ENCODE measurements at regions not wholly inside any gene's neighbourhood (a gene's known extent, or its start where the extent isn't known, plus 50 kb on each side); places are given as distances from the start of the nearest gene placed in this dataset.
"Not testable (repeated sequence)": the region's sequence is repeated elsewhere in the genome, so short reads cannot be mapped to it uniquely, and the experiment has no call there.

DNA sequence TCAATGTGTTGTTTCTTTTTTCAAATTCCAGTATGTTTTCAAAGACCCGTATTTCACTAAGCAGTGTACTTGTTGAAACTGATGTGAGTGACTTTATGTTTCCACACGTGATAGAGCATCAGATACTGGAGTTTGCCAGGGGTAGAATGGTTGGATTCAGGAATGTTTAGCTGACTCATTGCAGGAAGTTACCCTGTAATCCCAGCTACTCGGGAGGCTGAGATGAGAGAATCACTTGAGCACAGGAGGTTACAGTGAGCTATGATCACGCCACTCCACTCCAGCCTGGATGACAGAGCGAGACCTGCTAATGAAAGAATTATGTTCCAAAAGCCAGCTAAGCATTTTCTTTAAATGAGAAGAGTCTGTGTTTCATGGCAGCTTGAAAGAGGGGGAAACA is 147.6 kb downstream of the RBMX2 start:
- H3K9me3 Mint-ChIP-seq; H3K4me1 ChIP-seq (ENCODE audit: control insufficient read depth in 2 of 2, insufficient read depth in 2 of 2, low read length in 2 of 2); H3K36me3 Mint-ChIP-seq; CTCF ChIA-PET; H3K27ac ChIP-seq (ENCODE audit: low read depth, low read length); H3K4me3 ChIP-seq (ENCODE audit: low read length); H3K9me3 ChIP-seq (ENCODE audit: control insufficient read depth in 2 of 3, low read length in 3 of 3); DNase-seq; ATAC-seq; POLR2A ChIA-PET; H3K36me3 ChIP-seq (ENCODE audit: control insufficient read depth in 2 of 3, insufficient read depth in 3 of 3, low read length in 3 of 3); H3K4me1 Mint-ChIP-seq; H3K27ac Mint-ChIP-seq; H3K27me3 ChIP-seq (ENCODE audit: control insufficient read depth in 2 of 2, insufficient read depth in 2 of 2, low read length in 2 of 2); intact Hi-C loops (cut with micrococcal nuclease): not testable (repeated sequence)
- H3K27me3 Mint-ChIP-seq: peaks cover 0 to 19% (median 8%) of the 10 kb centered on the region in 5 donors
- peak overlapping the region in 1 of 10 donors; percentile 12 for H3K4me3 Mint-ChIP-seq

DNA sequence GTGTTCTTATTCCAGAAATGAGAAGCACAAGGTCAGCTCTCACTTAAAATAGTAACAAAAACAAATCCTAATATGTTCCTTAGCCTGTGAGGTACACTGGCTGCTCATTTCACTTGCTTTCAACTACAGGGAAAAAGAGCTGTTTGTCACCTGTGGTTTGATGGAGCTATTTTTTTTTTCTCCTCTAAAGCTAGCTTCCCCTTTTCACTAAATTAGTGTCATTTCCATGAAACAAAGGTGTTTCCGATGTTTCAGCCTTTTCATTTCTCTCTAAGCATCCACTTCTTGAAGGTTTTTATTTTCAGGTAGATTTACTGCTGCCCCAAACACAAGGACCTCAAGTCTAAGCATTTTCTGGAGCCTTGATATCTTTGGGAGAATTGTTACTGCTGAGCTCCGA is 148.6 kb downstream of the RBMX2 start:
- Mint-ChIP-seq H3K4me3 (no peak overlapping the region), H3K27me3 (peaks cover 0 to 20% (median 10%) of the 10 kb centered on the region in 5 donors), H3K9me3 (no peaks in the 10 kb centered on the region), H3K4me1 (no peaks in the 10 kb centered on the region), H3K27ac (no peak overlapping the region), H3K36me3 (no peaks in the 10 kb centered on the region)
- no peaks in the 10 kb centered on the region for H3K9me3 ChIP-seq (ENCODE audit: control insufficient read depth in 2 of 3, low read length in 3 of 3)
- DNase-seq (no peak), ATAC-seq (no peak)
- POLR2A ChIA-PET: no interaction called here
- CTCF ChIA-PET: no interaction called here
- no peaks in the 10 kb centered on the region for H3K4me1 ChIP-seq (ENCODE audit: control insufficient read depth in 2 of 2, insufficient read depth in 2 of 2, low read length in 2 of 2)
- H3K27ac ChIP-seq (ENCODE audit: low read depth, low read length): no peak overlapping the region
- no peaks in the 10 kb centered on the region for H3K36me3 ChIP-seq (ENCODE audit: control insufficient read depth in 2 of 3, insufficient read depth in 3 of 3, low read length in 3 of 3)
- intact Hi-C loops (cut with micrococcal nuclease): no loop called here
- no peaks in the 10 kb centered on the region for H3K27me3 ChIP-seq (ENCODE audit: control insufficient read depth in 2 of 2, insufficient read depth in 2 of 2, low read length in 2 of 2)
- H3K4me3 ChIP-seq (ENCODE audit: low read length): no peak overlapping the region

DNA sequence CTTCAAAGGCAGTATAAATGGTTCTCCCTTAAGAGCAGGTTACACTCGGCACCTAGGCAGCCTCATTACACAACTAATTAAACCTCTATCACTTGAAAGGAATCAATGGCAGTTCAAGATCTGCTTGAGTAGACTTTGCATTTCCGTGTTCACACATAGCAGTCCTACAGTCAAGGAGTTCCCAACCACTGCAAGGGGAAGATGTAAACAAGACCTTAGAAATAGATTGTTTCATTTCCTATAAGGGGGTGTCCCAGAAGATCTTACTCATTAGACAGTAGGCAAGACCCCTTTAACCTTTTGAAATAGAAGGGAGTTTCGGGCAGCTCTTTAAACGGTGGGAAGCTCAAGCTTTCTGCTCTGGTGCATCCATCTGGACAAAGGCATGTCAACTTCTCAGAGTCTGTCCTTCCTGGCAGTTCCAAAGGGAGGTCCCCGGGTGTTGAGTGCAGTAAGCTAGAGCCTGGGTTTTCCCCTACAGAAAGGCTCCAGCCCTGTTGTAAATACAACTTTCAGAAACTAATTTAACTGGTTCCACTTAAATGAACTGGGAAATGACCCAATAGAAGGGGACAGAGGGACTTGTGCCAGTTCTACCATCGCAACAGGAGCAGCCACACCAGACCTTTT is 150.8 kb downstream of the RBMX2 start:
- no peak overlapping the region for H3K27ac ChIP-seq (ENCODE audit: low read depth, low read length)
- ChIA-PET POLR2A (no interaction called here), CTCF (no interaction called here)
- intact Hi-C loops (cut with micrococcal nuclease): no loop called here
- no peaks in the 10 kb centered on the region for H3K27me3 ChIP-seq (ENCODE audit: control insufficient read depth in 2 of 2, insufficient read depth in 2 of 2, low read length in 2 of 2)
- no peaks in the 10 kb centered on the region for H3K36me3 ChIP-seq (ENCODE audit: control insufficient read depth in 2 of 3, insufficient read depth in 3 of 3, low read length in 3 of 3)
- no peaks in the 10 kb centered on the region for H3K9me3 ChIP-seq (ENCODE audit: control insufficient read depth in 2 of 3, low read length in 3 of 3)
- no peaks in the 10 kb centered on the region for H3K4me1 ChIP-seq (ENCODE audit: control insufficient read depth in 2 of 2, insufficient read depth in 2 of 2, low read length in 2 of 2)
- Mint-ChIP-seq H3K27me3 (peaks cover 4 to 25% (median 11%) of the 10 kb centered on the region in 5 donors), H3K27ac (no peak overlapping the region), H3K4me1 (no peaks in the 10 kb centered on the region), H3K4me3 (no peak overlapping the region), H3K9me3 (no peaks in the 10 kb centered on the region), H3K36me3 (no peaks in the 10 kb centered on the region)
- no peak for ATAC-seq
- H3K4me3 ChIP-seq (ENCODE audit: low read length): no peak overlapping the region
- DNase-seq: no peak

DNA sequence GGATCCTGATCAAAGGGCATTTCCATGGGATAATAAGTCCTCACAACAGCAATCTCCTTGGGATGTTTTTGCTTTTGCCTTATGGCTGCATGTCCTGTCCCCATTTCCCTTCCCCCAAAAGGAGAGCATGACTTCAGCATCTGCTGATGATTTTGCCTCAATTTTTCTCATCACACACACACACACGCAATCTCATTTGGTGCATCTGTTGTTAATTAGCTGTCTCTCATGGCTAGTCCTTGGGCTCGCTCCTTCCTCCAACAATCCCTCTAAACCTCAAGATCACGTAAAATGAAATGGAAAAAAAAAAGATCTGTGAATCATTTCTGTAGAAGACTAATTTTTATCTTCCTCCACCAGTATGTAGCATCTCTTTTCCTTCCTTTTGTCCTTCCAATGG is 153.6 kb downstream of the RBMX2 start:
- Histone ChIP-seq H3K27me3 (ENCODE audit: control insufficient read depth in 2 of 2, insufficient read depth in 2 of 2, low read length in 2 of 2) (no peaks in the 10 kb centered on the region), H3K4me1 (ENCODE audit: control insufficient read depth in 2 of 2, insufficient read depth in 2 of 2, low read length in 2 of 2) (no peaks in the 10 kb centered on the region), H3K36me3 (ENCODE audit: control insufficient read depth in 2 of 3, insufficient read depth in 3 of 3, low read length in 3 of 3) (no peaks in the 10 kb centered on the region), H3K4me3 (ENCODE audit: low read length) (no peak overlapping the region), H3K9me3 (ENCODE audit: control insufficient read depth in 2 of 3, low read length in 3 of 3) (no peaks in the 10 kb centered on the region), H3K27ac (ENCODE audit: low read depth, low read length) (no peak overlapping the region)
- Mint-ChIP-seq H3K36me3 (no peaks in the 10 kb centered on the region), H3K4me3 (no peak overlapping the region), H3K9me3 (peaks cover 0 to 1% (median 0%) of the 10 kb centered on the region in 11 donors), H3K27ac (no peak overlapping the region), H3K27me3 (peaks cover 4 to 25% (median 11%) of the 10 kb centered on the region in 5 donors), H3K4me1 (peaks cover 0 to 1% (median 0%) of the 10 kb centered on the region in 7 donors)
- ChIA-PET CTCF (no interaction called here), POLR2A (no interaction called here)
- no peak for DNase-seq
- intact Hi-C loops (cut with micrococcal nuclease): no loop called here
- no peak for ATAC-seq

DNA sequence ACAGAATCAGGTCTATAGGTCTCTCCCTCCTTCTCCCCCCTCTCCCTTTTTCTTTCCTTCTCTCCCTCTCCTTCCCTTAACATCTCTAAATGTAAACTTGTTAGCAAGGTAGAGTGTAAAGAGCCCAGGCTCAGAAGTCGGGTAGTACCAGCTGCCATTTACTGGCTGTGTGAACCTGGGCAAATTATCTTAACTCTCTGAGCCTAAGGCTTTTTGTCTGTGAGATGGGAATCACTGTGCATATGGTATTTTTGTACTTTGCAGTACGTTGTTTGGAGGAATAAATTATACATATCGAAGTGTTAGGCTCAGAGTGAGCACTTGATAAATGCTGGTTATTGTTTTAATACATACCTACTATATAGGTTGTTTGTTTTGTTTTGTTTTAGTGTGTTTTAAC is 154.0 kb downstream of the RBMX2 start:
- no peak for DNase-seq
- H3K9me3 ChIP-seq (ENCODE audit: control insufficient read depth in 2 of 3, low read length in 3 of 3): no peaks in the 10 kb centered on the region
- no peaks in the 10 kb centered on the region for H3K27me3 ChIP-seq (ENCODE audit: control insufficient read depth in 2 of 2, insufficient read depth in 2 of 2, low read length in 2 of 2)
- no peak for ATAC-seq
- Mint-ChIP-seq H3K27ac (no peak overlapping the region), H3K9me3 (peaks cover 0 to 1% (median 0%) of the 10 kb centered on the region in 11 donors), H3K36me3 (no peaks in the 10 kb centered on the region), H3K27me3 (peaks cover 4 to 25% (median 9%) of the 10 kb centered on the region in 5 donors), H3K4me1 (peaks cover 0 to 1% (median 0%) of the 10 kb centered on the region in 7 donors), H3K4me3 (no peak overlapping the region)
- no peak overlapping the region for H3K4me3 ChIP-seq (ENCODE audit: low read length)
- no peak overlapping the region for H3K27ac ChIP-seq (ENCODE audit: low read depth, low read length)
- H3K36me3 ChIP-seq (ENCODE audit: control insufficient read depth in 2 of 3, insufficient read depth in 3 of 3, low read length in 3 of 3): no peaks in the 10 kb centered on the region
- intact Hi-C loops (cut with micrococcal nuclease): no loop called here
- no peaks in the 10 kb centered on the region for H3K4me1 ChIP-seq (ENCODE audit: control insufficient read depth in 2 of 2, insufficient read depth in 2 of 2, low read length in 2 of 2)
- ChIA-PET POLR2A (no interaction called here), CTCF (no interaction called here)

DNA sequence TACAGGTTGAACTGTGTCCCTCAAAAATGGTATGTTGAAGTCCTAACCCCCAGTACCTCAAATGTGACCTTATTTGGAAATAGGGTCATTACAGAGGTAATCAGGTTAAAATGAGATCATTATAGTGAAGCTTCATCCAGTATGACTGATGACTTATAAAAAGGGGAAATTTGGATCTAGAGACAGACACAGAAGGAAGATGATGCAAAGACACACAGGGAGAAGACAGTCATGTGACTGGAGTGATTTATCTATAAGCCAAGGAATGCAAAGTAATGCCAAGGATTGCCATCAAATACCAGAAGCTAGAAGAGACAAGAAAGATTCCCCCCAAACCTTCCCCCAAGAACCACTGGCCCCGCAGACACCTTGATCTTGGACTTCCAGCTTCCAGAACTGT is 155.2 kb downstream of the RBMX2 start:
- no peak for ATAC-seq
- Mint-ChIP-seq H3K27me3 (peaks cover 0 to 21% (median 4%) of the 10 kb centered on the region in 5 donors), H3K27ac (no peak overlapping the region), H3K9me3 (peaks cover 0 to 2% (median 0%) of the 10 kb centered on the region in 11 donors), H3K36me3 (no peaks in the 10 kb centered on the region), H3K4me1 (peaks cover 0 to 1% (median 0%) of the 10 kb centered on the region in 7 donors), H3K4me3 (no peak overlapping the region)
- POLR2A ChIA-PET: no interaction called here
- Histone ChIP-seq H3K27ac (ENCODE audit: low read depth, low read length) (no peak overlapping the region), H3K4me3 (ENCODE audit: low read length) (no peak overlapping the region), H3K36me3 (ENCODE audit: control insufficient read depth in 2 of 3, insufficient read depth in 3 of 3, low read length in 3 of 3) (no peaks in the 10 kb centered on the region), H3K9me3 (ENCODE audit: control insufficient read depth in 2 of 3, low read length in 3 of 3) (no peaks in the 10 kb centered on the region), H3K27me3 (ENCODE audit: control insufficient read depth in 2 of 2, insufficient read depth in 2 of 2, low read length in 2 of 2) (no peaks in the 10 kb centered on the region), H3K4me1 (ENCODE audit: control insufficient read depth in 2 of 2, insufficient read depth in 2 of 2, low read length in 2 of 2) (no peaks in the 10 kb centered on the region)
- no peak for DNase-seq
- intact Hi-C loops (cut with micrococcal nuclease): no loop called here
- CTCF ChIA-PET: interaction anchor here (0.6 to 1.0 kb wide), 2 partner anchors 16 to 17 kb away, joined by 3 to 7 read pairs; no protein-coding TSS in a partner anchor

DNA sequence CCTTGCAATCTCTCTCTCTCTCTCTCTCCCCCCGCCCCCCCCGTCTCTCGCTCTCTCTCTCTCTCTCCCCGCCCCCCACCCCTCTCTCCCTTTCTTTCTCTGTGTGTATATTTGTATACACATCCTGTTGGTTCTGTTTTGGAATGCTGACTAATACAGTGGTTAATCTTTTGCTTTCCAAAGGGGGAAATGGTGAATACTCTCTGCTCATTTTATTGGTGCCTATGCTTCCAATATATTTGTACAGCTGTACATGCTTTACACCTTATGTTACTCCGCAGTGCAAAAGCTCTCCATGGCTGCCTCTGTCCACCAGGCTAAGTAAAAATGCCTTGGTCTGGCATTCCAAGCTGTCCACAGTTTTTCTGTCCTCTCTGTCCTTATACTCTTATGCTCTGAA is 158.8 kb downstream of the RBMX2 start:
- H3K27me3 Mint-ChIP-seq: peaks cover 1 to 16% (median 7%) of the 10 kb centered on the region in 5 donors
- peaks cover 0 to 3% (median 0%) of the 10 kb centered on the region in 11 donors for H3K9me3 Mint-ChIP-seq
- H3K4me3 Mint-ChIP-seq: no peak overlapping the region
- H3K36me3 Mint-ChIP-seq: no peaks in the 10 kb centered on the region
- POLR2A ChIA-PET: no interaction called here
- intact Hi-C loops (cut with micrococcal nuclease): no loop called here
- Histone ChIP-seq H3K27me3 (ENCODE audit: control insufficient read depth in 2 of 2, insufficient read depth in 2 of 2, low read length in 2 of 2) (no peaks in the 10 kb centered on the region), H3K4me3 (ENCODE audit: low read length) (no peak overlapping the region), H3K36me3 (ENCODE audit: control insufficient read depth in 2 of 3, insufficient read depth in 3 of 3, low read length in 3 of 3) (no peaks in the 10 kb centered on the region), H3K4me1 (ENCODE audit: control insufficient read depth in 2 of 2, insufficient read depth in 2 of 2, low read length in 2 of 2) (no peaks in the 10 kb centered on the region), H3K27ac (ENCODE audit: low read depth, low read length) (no peak overlapping the region), H3K9me3 (ENCODE audit: control insufficient read depth in 2 of 3, low read length in 3 of 3) (no peaks in the 10 kb centered on the region)
- CTCF ChIA-PET: no interaction called here
- ATAC-seq: no peak
- peaks cover 0 to 1% (median 0%) of the 10 kb centered on the region in 7 donors for H3K4me1 Mint-ChIP-seq
- no peak overlapping the region for H3K27ac Mint-ChIP-seq
- no peak for DNase-seq

Data from naive thymus-derived CD4-positive, alpha-beta T cell (primary cell).